ENCODE measurements at regions not wholly inside any gene's neighbourhood (a gene's known extent, or its start where the extent isn't known, plus 50 kb on each side); places are given as distances from the start of the nearest gene placed in this dataset.
A peak's percentile ranks its signal among the peaks of the same experiment; 100 is the strongest.
"Not testable (repeated sequence)": the region's sequence is repeated elsewhere in the genome, so short reads cannot be mapped to it uniquely, and the experiment has no call there.

GRCh38 chr2:207331674-207332073 lies 165.9 kb upstream of the KLF7 start:
- no peak for DNase-seq

DNA sequence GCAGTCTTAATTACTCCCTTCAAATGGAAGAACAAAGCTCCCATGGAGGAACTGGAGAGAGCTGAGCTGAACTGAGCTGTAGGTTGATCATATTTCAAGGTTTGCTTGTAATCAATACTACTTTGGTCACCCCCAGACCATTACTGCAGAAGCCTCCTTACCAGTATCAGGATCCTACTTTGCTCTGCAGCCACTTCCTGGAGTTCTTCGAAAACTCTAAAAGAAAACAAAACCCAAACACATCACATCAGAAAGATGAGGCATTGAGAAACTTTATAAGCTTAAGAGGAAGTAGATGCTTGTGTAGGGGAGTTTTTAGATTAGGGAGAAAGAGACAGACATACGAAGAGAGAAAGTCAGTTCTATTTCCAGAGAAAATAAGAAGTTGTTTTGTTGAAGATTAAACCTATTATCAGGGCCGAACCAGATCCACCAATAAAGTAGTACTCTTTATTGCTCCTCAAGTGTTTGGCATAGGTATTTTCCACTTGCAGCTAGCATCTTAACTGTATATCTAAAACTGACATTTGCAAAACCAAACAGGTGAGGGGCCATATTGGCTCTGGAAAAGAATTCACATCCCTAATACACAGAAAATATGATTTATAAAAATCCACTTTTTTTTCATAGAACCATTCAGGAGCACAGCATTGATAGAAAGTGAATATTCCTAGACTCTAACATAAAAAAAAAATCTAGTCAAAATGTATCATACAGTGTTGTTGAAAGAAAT lies 166.9 kb upstream of the KLF7 start:
- DNase-seq, result no peak

DNA sequence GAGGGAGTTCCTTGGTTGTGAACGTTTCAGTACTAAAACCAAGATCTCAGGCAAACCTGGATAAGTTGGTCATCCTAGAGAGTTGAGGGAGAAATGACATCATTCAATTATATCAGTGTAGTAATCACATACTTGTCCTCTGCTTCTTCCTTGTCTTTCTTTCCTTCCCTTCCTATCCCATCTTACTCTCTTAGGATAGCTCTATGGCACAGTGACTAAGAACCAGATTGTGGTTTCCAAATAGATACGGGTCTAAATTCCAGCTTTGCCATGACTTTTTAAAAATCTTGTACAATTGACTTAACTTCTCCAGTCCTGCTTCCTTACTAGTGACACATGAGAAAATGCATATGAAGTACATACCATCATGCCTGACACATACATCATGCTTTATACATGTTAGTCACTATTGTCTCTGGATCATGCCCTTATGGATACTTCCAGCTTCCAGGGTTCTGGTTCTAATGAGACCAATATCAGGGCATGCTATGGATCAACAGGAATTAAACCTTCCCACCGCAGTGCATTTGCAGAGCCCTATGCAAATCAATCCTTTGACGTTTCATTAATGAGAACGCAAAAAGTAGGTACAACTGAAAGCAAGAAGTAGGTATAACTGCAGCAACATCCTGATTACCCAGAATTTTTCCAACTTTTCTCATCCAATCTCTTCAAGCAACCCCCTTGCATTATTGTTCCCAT lies 168.0 kb upstream of the KLF7 start:
- no peak for DNase-seq

- DNase-seq, result no peak
Observed at GRCh38 chr2:207334301-207334623, 168.5 kb upstream of the KLF7 start.

DNA sequence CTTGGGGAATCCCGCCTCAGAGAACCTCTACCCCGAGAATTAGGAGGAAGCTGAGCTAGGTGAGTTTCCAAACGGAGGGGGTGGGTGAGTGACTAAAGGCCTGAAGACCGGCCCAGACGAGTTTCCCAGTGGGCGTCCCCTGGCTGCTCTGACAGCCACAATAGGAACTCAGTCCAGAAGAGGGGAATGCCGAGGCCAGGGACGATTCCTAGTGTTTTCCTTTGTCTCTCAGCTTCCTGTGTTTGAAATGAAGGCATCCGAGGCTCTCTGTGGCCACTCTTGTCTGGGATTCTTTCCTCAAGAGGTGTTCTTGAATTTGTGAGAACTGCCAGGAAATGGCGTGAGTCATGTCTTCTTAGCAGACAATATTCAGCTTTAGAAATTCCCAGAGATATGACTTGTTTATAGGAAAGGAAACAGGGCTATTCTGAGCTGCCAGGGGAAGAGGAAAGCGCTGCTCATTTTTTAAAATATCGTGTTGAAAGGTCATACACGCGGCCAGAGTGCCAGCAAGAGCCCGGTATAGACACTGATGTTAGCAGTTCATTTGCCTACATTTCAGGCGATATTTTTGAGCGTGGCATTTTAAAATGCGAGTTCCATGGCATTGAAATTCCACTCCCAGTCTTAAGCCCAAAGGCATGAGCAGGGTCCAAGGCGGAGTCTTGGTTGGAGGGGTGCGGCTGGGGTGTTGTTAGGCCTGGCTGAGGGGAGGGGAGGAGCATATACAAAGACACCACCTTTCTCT lies 169.1 kb upstream of the KLF7 start:
- no peak for DNase-seq

GRCh38 chr2:207337234-207338219 lies 171.8 kb upstream of the KLF7 start:
- DNase-seq, result no peak

- no peak for DNase-seq
Observed at GRCh38 chr2:207338220-207338607, 172.5 kb upstream of the KLF7 start.

DNA sequence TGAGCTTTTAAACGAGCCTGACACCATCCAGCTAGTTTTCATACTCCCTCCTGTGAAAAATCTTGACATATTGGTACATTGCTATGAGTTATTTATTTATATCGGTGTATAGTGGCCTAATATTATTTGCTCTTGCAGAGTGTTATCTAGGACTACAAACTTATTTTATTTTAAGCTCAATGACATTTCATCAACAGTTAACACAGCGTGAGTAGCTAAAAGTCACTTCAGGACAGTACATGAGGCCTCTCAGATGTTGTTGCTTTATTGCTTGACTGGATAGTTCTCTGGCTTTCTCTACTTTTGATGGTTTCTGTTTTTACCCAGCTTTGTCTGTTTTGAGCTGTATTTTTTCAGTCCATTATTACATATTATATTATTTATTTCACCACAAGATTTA lies 172.9 kb upstream of the KLF7 start:
- no peak for DNase-seq

DNA sequence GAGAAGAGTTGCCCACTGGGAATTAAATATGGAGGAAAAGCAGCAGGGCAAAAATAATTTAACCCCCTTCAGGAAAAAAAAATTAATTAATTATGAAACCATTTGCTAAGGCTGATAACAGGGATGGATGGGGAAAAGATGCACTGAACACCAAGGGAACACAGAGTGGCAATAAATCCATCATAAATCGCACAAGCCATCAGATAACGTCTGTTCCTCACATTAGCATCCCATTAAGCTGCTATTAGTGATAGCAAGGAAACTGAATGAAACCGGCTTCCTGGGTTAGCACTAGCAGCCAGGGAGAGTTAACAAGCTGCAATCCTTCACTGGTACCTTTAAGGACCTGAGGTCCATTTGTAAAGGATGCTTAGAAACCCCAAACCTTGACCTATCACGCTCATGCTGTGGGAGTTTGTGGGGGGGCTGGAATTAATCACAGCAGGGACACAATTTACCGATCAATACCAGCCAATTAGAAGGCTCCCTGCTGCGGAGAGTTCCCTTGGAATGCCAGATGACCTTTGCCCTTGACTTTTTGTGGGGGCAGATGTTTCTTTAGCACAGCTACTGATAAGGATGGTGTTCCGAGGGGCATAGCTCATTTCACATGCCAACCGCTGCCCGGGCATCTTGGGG lies 175.5 kb upstream of the KLF7 start:
- DNase-seq, result no peak

DNA sequence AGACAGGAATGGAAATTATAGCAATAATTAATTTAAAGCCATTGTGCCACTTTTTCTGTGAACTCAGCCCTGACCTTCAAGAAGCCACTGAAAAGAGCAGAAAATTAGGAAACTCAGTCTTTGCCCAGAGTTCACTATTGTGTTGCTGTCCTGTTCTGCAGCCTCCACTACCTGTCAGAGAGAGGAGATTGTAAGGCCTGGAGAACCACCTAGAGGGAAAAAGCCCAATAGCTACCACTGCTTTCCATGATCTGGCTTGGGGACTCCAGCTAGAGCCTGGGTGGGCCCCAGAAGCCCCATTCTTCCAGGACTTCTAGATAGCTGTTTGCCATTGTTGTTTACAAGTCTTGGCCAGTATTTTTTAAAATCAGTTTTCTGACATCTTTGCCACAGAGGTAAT lies 176.1 kb upstream of the KLF7 start:
- no peak for DNase-seq

- not testable (repeated sequence) for DNase-seq
Observed at GRCh38 chr2:207344596-207345394, 179.0 kb upstream of the KLF7 start.

GRCh38 chr2:207351171-207351570 lies 178.6 kb upstream of the CREB1 start:
- no peak for DNase-seq

GRCh38 chr2:207352978-207353671 lies 176.6 kb upstream of the CREB1 start:
- no peak for DNase-seq

DNA sequence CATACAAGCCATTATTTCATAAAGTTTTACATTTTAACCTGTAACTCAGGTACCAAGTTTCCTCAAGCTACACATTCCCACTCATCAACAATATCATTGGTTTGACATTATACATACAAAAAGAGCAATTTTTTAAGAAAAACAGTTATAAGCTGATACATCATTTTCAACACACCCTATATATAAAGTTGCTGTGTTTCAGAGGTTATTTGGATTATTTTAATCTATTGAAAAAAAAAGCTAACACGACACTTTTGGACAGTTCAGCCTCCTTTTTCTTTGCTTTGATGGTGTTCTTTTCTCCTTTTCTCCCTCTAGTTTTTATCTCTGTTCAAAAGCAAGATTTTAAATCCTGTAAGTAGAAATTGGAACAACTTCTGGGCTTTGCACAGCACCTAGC lies 175.9 kb upstream of the CREB1 start:
- no peak for DNase-seq

GRCh38 chr2:207354462-207354861 lies 175.3 kb upstream of the CREB1 start:
- DNase-seq, result no peak

- no peak for DNase-seq
Observed at GRCh38 chr2:207356567-207356966, 173.2 kb upstream of the CREB1 start.

GRCh38 chr2:207357216-207357615 lies 172.5 kb upstream of the CREB1 start:
- DNase-seq, result peak; percentile 48

DNA sequence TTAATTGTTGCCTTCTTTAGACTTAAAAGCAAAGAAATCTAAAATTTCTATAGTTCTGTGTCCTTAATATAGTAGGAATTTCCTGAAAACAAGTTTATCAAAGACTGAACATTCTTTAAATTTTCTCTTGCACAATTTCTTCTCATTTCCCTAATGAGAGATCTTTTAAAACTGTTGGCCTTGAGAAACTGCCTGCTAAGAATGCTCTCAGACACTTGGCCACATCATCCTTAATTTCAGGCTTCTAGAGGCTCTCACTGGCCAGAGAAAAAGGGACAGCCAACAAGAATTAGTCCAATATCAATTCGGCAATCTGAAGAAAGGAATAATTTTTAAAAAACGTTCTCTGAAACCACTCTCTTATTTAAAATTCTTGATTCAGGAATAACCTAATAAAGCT lies 167.0 kb upstream of the CREB1 start:
- no peak for DNase-seq

- DNase-seq, result no peak
Observed at GRCh38 chr2:207363761-207364290, 165.9 kb upstream of the CREB1 start.

- no peak for DNase-seq
Observed at GRCh38 chr2:207370646-207371045, 159.1 kb upstream of the CREB1 start.

DNA sequence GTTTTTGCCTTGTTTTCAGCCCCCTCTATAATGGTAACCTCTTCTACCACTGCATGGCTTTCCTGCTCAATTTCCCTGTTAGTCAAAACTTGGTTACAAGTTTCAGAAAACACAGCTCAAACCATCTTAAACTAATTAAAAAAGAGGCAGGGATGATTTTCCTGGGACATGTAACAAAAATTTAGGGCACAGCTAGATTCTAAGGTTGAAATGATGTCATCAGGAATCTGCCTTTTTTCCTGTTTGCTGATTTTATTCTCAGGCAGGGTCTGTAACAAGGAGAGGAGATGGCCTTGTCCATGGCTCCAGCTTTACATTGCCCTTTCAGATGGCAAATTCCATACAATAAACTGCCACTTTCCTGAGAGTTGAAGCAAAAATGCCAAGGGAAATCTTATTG lies 157.9 kb upstream of the CREB1 start:
- no peak for DNase-seq
